C4-2B (cell line): ENCODE measurements at regions not wholly inside any gene's neighbourhood (a gene's known extent, or its start where the extent isn't known, plus 50 kb on each side); places are given as distances from the start of the nearest gene placed in this dataset.

Source experiments
- CTCF ChIP-seq: fragments of 450-650 bp; conservative IDR thresholded peaks from 2 replicates; pipeline ENCODE4 v1.5.1; 2017; ENCODE audit warnings: mild to moderate bottlenecking
- ZFX ChIP-seq: fragments of 450-650 bp; IDR thresholded peaks from 2 replicates; pipeline ENCODE4 v1.6.1; 2017

- TF ChIP-seq CTCF (no peak), ZFX (no peak)
Observed at GRCh38 chr3:181459516-181459915, 252.2 kb upstream of the SOX2 start.
